Rectal smooth muscle tissue (tissue), 1 donor: ENCODE measurements at regions not wholly inside any gene's neighbourhood (a gene's known extent, or its start where the extent isn't known, plus 50 kb on each side); places are given as distances from the start of the nearest gene placed in this dataset.

Experiments
- H3K27ac ChIP-seq: one replicate; pipeline ENCODE4 v1.7.0; 2013; ENCODE audit warnings: low read depth, low read length, inconsistent platforms
- H3K27me3 ChIP-seq: one replicate; pipeline ENCODE4 v1.7.0; 2013; ENCODE audit warnings: low read length; ENCODE audit not compliant: control insufficient read depth, insufficient read depth
- H3K36me3 ChIP-seq: one replicate; pipeline ENCODE4 v1.7.0; 2013; ENCODE audit warnings: low read length; ENCODE audit not compliant: control insufficient read depth, insufficient read depth
- H3K4me1 ChIP-seq: one replicate; pipeline ENCODE4 v1.7.0; 2013; ENCODE audit warnings: low read length; ENCODE audit not compliant: control insufficient read depth, insufficient read depth
- H3K4me3 ChIP-seq: one replicate; pipeline ENCODE4 v1.7.0; 2013; ENCODE audit warnings: low read length
- H3K9ac ChIP-seq: one replicate; pipeline ENCODE4 v1.7.0; 2013; ENCODE audit warnings: low read length

DNA sequence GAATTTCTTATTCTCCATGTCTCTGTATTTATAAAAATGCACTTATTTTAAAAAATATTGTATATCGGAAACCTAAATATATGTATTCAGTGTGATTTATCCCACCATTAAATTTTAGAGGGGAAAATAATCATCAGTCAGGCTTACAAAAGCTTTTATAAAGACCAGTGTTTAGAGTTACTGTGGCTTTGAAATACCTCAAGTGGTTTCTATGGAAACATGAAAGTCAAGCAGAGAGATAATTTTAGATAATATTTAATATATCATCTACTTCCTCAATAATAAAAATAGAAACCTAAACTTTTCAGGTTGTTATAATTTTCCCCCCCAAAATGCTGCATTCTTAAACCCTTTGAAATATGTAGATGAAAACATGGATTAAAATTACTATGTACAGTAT is 332.9 kb upstream of the PITX2 start:
- Histone ChIP-seq H3K4me1 (no peaks in the 10 kb centered on the region), H3K4me3 (no peak overlapping the region), H3K9ac (no peak overlapping the region), H3K27me3 (no peaks in the 10 kb centered on the region), H3K36me3 (no peaks in the 10 kb centered on the region), H3K27ac (no peak overlapping the region)

DNA sequence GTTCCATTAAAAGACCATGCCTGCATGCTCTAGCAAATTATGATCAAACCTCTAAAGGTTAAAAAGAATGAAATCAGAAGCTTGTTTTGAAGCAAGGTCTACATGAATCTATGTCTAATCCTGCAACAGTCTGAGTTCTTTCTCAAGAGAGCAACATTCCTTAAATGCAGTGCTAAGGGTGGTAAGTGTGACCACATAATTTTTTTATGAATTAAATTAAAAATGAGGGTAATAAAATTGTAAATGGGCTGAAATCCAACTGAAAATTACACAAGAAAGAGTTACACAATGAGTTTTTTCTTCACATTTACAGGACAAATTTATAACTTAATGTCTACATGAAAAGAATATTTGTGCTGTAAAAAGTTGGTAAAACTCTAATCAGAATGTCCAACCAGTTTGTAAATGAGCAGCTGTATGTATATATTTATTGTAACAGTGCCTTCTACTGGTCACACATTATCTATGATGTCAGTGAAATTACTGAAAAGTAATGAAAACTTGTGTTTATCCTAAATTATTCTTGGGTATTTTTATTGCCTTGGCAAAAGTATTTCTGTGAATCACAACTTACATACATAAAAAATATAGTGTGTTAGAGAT is 336.3 kb upstream of the PITX2 start:
- Histone ChIP-seq H3K27ac (no peak overlapping the region), H3K27me3 (no peaks in the 10 kb centered on the region), H3K36me3 (no peaks in the 10 kb centered on the region), H3K4me3 (no peak overlapping the region), H3K9ac (no peak overlapping the region), H3K4me1 (no peaks in the 10 kb centered on the region)

DNA sequence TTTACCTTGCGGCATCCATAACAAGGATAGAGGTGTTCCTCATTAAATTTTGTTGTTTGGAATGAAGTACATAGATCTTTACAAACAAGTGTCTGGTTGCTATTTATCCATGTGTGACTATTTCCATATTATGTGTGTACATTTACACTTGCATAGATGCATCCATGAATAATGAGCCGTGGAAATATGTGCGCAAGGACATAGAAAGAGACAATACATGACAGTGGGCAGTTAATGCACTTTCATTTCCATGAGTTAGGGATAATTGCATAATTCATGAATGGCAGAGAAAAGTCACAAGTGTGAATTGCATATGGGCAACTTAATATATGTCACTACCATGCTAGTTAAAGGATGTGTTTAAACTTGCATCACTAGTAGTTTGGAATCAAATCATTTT is 338.2 kb upstream of the PITX2 start:
- Histone ChIP-seq H3K36me3 (no peaks in the 10 kb centered on the region), H3K27me3 (no peaks in the 10 kb centered on the region), H3K4me1 (no peaks in the 10 kb centered on the region), H3K4me3 (no peak overlapping the region), H3K9ac (no peak overlapping the region), H3K27ac (no peak overlapping the region)

DNA sequence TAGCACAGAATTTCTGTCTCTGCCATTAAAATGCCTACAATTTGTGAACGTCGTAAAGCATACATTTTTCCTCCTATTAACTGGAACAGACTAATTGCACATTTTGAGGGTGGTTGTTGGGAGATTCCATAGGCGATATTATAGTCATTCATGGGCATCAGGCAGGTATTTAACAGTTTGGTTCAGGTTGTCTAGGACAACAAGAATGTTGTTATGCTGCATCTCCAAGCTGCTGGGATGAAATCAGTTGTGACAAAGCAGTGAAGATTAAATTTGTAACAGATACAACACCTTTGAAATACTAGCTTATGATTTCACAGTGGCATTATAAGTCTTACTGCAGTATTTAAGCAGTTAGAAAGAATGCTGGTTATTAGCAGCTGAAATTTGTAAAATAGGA is 339.7 kb upstream of the PITX2 start:
- no peaks in the 10 kb centered on the region for H3K27me3 ChIP-seq
- H3K9ac ChIP-seq = no peak overlapping the region
- no peak overlapping the region for H3K4me3 ChIP-seq
- H3K27ac ChIP-seq = no peak overlapping the region
- H3K4me1 ChIP-seq = no peaks in the 10 kb centered on the region
- H3K36me3 ChIP-seq = no peaks in the 10 kb centered on the region

DNA sequence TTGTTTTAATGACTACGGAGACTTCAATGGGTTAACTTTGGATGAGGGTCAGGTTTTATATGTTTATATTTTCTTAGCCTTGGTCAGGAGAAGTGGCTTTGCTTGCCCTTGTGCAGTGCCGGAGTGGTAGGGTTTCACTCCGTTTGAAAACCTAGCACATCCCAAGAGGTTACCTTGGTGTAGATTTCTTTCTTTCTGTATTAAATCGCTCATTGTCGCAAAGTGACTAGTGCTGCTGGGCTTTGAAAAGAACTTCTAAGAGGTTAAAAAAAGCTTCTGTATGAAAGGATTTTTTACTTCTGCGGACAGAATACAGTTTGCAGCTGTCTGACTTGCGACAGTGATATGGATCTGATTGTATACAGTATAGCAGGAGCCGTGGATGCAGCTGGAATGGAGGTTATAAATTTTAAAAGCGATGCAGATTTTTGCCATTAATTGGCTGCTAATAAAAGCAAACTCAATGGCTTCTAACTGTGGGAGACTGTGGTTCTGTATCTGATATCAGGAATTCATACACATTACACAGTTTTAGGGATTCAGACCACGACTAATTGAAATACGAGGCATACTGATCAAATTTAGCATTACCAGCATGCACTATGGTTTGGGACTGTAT is 340.9 kb upstream of the PITX2 start:
- H3K4me1 ChIP-seq = no peaks in the 10 kb centered on the region
- no peak overlapping the region for H3K4me3 ChIP-seq
- H3K9ac ChIP-seq = no peak overlapping the region
- H3K36me3 ChIP-seq = no peaks in the 10 kb centered on the region
- no peak overlapping the region for H3K27ac ChIP-seq
- no peaks in the 10 kb centered on the region for H3K27me3 ChIP-seq

DNA sequence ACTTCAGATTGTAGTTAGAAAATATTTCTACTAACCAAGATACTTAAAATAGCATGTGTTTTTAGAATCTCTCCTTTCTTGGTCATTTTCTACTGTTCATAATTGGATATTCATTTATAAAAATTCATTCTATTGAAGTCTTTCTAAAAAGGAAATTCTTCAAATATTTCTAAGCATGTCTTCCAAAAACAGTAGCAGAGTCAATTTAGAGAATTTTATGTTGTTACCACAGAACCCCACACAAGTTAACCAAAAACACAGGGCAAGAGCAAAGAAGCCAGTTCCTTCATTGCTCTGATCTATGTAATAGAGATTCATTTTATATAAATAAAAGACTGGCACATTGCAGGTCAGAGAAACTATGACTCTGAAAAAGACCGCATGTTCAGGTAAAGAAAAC is 345.1 kb upstream of the PITX2 start:
- Histone ChIP-seq H3K27me3 (no peaks in the 10 kb centered on the region), H3K27ac (no peak overlapping the region), H3K36me3 (no peaks in the 10 kb centered on the region), H3K9ac (no peak overlapping the region), H3K4me3 (no peak overlapping the region), H3K4me1 (no peaks in the 10 kb centered on the region)

DNA sequence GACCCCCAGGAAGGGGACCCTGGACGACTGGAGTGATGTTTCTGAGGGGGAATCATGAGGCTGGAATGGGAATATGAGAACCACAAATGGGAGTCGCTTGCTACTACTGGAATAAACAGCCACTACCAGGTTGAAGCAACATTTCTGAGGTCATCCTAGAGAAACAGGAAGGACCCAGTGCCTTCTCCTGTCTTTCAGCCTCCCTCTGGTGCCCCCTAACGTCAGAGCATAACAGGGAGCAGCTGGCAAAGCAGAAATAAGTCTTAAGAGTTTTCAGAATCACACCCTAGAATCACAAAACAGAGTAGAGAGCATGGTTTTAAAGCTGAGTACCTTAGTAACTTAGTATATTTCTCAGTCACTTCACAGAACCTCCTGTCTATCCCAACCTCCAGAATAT is 347.8 kb upstream of the PITX2 start:
- Histone ChIP-seq H3K27me3 (no peaks in the 10 kb centered on the region), H3K4me3 (no peak overlapping the region), H3K27ac (no peak overlapping the region), H3K9ac (no peak overlapping the region), H3K36me3 (no peaks in the 10 kb centered on the region), H3K4me1 (no peaks in the 10 kb centered on the region)

DNA sequence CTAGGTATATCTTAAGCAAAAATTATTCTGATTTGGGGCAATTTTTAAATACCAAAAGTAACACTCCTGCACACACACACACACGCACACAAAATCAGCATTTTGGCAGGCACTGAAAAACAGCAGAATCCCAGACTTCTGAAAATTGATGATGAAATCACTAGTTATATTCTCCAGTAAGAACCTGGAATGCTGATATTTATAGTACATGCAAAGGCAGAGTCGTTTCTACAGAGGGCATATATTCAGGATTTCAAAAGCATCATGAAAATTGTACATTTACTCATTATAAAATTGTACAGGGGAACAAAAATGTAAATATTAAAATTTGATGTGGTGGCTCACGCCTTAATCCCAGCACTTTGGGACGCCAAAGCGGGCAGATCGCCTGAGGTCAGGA is 352.5 kb upstream of the PITX2 start:
- Histone ChIP-seq H3K9ac (no peak overlapping the region), H3K4me3 (no peak overlapping the region), H3K27me3 (no peaks in the 10 kb centered on the region), H3K27ac (no peak overlapping the region), H3K4me1 (no peaks in the 10 kb centered on the region), H3K36me3 (no peaks in the 10 kb centered on the region)

DNA sequence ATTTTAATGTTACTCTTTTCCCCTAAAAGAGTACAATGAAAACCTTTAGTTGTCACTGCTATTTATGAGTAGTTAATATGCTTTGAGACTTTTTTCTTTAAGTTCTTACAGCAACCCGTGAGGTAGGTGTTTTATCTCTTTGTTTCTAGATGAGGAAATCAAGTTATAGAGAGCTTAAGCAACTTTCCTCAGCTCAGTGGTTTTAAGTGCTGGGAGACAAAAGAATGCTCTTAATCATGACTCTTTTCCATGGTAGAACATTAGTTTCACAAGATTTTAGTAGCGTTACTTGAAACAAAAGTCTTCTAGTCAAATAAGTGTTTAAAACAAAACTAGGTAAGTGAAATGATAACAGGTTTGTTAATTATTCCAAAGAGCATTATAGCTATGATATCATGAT is 354.7 kb upstream of the PITX2 start:
- Histone ChIP-seq H3K4me3 (no peak overlapping the region), H3K36me3 (no peaks in the 10 kb centered on the region), H3K9ac (no peak overlapping the region), H3K27ac (no peak overlapping the region), H3K4me1 (no peaks in the 10 kb centered on the region), H3K27me3 (no peaks in the 10 kb centered on the region)

DNA sequence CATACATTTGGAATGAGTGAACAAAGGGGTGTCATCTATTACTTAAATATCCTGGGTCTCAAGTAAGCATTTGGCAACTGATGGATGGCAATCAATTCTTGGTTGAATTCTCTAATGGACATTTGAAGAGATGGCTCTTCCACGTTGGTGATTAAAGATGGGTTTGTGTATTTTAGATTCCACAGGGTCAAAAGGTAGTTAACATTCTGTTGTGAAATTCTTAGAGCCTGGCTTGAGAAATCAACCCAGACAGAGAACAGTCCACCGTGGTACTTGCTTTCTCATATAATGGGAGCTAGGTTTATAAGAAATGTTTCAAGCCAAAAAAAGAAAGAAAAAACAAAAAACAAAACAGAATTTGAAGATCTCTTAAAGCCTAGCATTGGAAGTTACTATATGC is 355.9 kb upstream of the PITX2 start:
- H3K36me3 ChIP-seq = no peaks in the 10 kb centered on the region
- H3K4me1 ChIP-seq = no peaks in the 10 kb centered on the region
- no peak overlapping the region for H3K9ac ChIP-seq
- no peak overlapping the region for H3K4me3 ChIP-seq
- H3K27me3 ChIP-seq = no peaks in the 10 kb centered on the region
- no peak overlapping the region for H3K27ac ChIP-seq

DNA sequence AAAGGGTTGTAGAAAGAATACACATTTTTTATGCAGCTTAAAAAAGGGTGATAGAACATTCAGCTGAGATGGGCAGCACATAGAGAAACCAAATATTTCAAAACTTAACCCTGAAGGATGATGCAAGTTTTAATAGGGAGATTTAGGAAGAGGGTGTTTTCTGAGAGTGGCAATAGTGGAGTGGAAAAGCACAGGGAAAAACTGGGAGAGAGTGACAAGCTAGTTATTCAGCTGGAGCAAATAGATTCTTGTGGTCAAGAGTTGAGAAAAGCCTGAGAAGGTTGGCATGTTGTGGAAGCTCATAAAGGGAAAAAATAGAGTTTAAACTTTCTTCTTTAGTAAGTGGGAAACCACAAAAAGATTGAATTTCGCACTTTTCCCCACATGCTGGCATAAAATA is 359.6 kb upstream of the PITX2 start:
- H3K27ac ChIP-seq = no peak overlapping the region
- H3K36me3 ChIP-seq = no peaks in the 10 kb centered on the region
- no peaks in the 10 kb centered on the region for H3K27me3 ChIP-seq
- no peak overlapping the region for H3K9ac ChIP-seq
- H3K4me3 ChIP-seq = no peak overlapping the region
- no peaks in the 10 kb centered on the region for H3K4me1 ChIP-seq

DNA sequence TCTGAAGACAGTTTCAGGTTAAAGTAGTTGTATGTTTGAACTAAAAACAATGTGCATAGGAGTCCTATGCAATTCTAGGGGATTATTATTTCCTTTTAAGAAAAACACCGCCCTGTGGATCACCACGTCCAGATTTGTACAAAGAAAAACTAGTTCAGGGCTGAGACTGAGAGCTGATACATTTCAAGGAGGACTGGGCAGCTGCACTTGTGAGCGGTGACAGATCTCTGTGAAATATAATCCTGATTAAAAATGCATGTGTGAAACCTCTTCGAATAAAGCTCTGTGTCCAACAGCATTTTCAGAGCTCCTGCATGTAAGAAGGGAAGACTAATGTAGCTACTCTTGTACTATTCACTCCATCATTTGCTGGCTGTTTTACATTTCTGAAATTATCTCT is 365.8 kb upstream of the PITX2 start:
- Histone ChIP-seq H3K9ac (no peak overlapping the region), H3K4me1 (no peaks in the 10 kb centered on the region), H3K27me3 (no peaks in the 10 kb centered on the region), H3K36me3 (no peaks in the 10 kb centered on the region), H3K27ac (no peak overlapping the region), H3K4me3 (no peak overlapping the region)

DNA sequence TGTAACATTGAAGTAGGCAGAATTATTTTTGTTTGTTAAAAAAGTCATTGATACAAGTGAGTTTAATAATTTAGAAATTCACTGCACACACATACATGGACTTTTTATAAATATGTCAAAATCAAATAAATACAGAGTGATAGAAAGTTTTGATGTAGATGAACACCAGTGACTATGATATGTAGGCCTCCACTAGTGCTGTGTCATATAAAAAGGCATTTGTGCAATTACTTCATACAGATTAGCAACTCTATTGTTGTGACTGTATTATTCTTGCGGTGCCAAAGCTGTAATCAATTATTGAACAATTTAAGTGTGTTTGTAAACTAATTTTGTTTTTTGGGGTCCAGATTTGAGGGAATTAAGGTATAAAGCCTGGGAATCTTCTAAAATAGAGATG is 366.2 kb upstream of the PITX2 start:
- Histone ChIP-seq H3K4me1 (no peaks in the 10 kb centered on the region), H3K4me3 (no peak overlapping the region), H3K9ac (no peak overlapping the region), H3K27me3 (no peaks in the 10 kb centered on the region), H3K27ac (no peak overlapping the region), H3K36me3 (no peaks in the 10 kb centered on the region)
